ENCODE measurements at regions not wholly inside any gene's neighbourhood (a gene's known extent, or its start where the extent isn't known, plus 50 kb on each side); places are given as distances from the start of the nearest gene placed in this dataset.
"Not testable (repeated sequence)": the region's sequence is repeated elsewhere in the genome, so short reads cannot be mapped to it uniquely, and the experiment has no call there.

DNA sequence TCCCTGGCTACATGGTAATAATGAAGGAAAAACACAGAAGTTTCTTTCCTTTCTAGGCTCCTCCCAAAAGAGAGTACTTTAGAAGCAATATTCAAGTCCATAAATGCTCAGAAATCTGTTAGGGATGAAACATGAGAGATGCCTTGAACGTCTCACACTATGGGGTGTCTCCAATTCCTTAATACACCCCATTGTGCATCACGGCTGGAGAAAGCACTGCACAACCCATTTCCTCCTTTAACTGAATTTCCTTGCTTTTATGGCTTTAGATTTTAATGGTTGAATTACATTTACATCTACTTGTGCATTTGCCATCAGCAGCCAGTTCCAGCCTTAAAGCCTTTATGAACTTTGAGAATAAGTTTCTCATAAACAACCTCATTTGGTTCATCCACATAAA is 498.9 kb upstream of the PTBP2 start:
- DNase-seq = no peak

DNA sequence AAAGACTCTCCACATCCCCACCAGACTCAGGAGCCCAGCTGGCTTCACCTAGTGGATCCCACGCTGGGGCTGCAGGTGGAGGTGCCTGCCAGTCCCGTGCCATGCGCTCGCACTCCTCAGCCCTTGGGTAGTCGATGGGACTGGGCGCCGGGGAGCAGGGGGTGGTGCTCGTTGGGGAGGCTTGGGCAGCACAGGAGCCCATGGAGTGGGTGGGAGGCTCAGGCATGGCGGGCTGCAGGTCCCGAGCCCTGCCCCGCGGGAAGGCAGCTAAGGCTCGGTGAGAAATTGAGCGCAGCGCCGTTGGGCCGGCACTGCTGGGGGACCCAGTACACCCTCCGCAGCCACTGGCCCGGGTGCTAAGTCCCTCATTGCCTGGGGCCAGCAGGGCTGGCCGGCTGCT is 497.4 kb upstream of the PTBP2 start:
- not testable (repeated sequence) for DNase-seq

DNA sequence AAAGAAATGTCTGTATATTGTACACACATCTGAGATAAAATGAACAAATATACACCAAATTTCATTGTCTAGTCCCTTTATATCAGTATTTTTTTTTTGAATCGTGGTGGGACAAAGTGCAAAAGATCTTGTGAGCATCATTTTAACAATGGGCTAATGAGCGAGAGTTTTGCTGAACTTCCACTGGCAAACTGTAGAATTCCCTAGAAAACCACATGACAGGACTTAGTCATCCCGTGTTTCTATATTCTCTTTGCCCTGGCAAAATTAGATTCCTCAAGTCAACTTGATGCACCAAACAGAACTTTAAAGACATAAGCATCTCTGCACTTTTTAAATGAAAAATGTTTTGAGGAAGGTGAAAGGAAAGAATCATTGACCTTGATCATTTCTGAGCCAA is 488.2 kb upstream of the PTBP2 start:
- no peak for DNase-seq

DNA sequence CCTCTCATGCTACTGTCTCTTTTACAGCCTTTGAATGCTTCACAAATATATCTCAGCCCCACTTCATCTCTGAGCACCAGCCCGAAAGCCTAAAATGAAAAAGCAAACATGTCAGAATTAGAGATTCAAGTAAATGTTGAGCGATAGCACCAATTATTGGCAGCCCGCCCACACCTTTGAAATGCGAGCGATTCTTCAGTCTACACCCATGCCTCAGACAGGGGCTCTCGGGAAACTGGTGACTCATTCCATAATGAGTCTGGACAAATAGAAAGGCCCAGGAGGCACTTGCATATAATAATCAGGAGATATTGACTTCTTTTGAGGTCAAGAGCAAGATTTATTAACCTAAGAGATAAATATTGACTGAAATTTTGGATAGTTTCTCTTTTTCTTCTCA is 487.3 kb upstream of the PTBP2 start:
- no peak for DNase-seq

DNA sequence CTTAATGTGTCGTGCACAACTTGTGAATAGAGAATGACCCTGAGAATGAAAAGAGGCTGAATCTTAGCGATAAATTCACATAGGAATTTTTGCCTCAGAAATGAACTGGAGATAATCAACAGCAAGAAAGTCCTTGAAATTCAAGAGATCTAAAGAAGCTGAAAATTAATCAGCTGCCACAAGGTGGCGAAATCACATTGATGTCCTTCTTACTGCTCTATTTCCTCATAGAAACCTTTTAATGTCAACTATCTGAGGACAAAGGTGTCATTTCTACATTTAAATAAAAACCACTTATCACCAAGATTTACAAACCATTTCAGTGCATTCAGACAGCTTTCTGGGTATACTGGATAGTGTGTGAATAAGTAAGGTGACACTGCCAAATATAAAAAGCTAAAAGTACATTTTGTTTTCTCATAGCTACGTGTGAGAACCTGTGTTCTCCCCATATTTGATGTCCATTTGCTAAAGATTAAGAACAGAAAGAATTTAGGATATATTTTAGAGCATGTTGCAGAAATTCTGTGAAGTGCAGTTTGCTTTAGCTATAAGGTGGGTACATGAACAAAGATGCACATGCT is 485.3 kb upstream of the PTBP2 start:
- peak; percentile 52 for DNase-seq

DNA sequence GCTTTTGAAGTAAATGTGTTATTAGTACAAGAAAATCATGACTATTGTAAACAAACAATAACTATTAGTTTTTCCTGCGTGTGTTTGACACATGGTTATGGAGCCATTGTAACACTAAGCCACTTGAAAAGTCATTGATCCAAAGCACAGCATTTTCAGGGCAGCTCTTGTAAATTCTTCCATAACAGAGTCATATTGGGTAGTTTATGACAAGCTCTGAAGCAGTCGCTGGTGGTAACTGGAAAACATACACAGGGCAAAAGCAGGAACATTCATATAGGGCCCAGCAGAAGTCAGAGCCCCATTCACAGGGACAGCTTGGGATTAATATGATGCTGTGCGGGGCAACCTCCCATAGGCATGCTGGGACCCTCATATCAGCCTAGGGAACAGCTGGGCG is 483.2 kb upstream of the PTBP2 start:
- DNase-seq = no peak

DNA sequence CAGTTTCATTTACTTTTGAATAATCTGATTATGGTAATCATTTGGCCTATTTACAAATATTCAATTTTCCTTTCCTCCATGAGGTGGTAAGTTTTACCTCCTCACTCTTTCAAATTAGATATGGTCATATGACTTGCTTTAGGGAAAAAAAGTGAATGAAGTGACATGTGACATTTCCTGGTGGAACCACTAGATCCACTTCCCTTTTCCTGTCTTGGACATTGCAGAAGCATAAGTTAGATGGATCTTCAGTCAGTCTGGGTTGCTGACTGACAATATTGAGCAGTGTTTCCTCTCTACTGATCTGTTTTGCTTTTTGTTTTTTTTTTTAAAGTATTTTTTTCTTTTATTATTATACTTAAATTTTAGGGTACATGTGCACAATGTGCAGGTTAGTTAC is 481.1 kb upstream of the PTBP2 start:
- DNase-seq = peak; percentile 21

DNA sequence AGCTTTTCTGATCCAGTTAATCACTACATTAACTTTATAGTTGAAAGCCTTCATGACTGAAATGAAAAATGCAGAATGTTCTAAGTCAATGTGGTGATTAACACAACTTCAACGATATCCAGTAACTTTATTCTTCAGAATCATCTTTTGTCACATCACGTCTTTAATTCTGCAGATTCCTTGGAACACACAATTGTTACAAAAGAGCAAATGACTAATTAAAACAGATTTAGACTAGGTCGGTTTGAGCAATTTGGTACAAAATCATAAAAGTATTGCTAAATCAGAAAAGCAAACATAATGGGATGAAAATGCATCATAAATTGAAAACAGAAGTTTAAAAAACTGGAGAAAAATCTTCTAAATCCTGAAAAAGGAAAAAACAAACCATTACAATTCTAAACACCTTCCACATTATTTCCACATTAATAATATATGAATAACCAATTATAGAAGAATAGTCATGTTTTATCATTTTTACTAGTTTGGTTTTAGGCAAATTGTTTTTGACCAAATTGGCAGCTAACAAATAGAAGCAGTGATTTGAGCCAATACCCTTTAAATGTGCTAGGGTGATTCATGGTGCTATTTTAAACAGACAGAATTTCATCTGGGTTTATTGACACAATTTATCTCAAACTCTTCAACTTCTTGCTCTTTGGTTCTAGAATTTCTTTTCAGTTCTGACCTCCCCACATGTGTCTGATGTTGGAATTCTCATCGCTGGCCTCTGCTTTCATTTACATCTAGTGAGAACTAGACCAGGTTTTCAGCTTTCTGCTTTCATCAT is 468.1 kb upstream of the PTBP2 start:
- no peak for DNase-seq

DNA sequence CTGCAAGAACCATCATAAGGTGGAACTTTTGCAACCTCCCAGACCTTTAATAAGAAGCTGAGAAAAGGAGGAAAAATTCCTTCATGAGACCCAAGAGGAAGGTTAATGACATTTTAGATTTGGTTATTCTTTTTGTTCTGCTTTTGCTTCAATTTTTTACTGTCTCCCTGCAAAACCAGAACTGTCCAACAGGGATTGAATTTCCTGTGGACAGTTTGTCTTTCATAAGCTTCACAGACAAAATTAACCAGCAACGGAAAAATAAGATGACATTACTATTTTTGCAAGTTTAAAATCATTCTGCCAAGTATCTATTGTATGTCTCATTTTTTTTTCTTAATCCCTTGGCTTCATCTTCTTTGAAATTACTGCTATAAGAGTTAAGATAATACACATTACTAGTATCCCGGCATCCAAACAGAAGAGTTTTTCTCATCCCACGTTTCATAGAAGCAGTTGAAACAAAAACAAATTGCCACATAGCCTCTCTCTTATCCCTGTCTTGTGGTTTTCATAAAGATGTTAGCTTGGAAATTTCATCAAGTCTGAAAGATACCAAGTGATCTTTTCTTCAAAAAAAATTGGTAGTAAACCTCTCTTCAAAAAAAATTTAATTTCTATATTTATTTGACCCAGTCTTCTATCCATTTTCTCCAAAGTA is 465.3 kb upstream of the PTBP2 start:
- no peak for DNase-seq

DNA sequence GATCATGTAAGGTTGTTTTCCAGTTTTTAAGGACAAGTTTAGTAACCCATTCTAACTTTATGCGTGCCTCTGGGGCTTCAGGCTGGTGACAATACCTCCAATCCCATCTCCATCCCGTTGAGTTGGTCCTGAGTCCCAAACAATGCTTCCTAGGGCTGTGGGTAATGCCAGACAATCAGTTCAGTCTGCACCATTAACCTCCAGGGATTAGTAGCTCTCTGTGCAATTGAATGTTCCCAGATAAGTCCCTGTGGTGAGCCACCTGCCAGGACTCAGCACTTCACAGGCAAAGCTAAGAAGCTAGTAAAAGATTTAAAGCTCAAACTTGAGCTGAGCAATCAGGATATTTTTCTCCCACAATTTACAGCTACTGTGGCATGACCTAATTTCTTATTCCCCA is 462.2 kb upstream of the PTBP2 start:
- DNase-seq = no peak

DNA sequence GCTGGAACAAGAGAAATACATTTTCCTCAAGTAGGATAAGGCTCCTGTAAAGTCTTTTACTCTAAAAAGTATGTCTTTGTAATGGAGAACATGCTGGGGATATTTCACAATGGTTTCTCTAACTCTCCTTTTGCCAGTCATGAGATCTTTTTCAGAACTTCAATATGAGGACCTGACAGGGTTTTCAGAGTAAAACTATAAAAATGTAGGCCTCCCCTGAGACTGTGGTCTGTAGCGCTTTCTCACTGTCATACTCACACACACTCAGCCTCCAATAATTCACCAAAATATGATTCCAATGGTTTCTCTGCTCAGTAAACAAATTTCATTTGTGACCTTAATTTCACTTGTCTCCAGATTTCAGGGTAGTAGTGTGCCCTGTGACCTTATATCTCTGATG is 440.1 kb upstream of the PTBP2 start:
- DNase-seq = no peak

DNA sequence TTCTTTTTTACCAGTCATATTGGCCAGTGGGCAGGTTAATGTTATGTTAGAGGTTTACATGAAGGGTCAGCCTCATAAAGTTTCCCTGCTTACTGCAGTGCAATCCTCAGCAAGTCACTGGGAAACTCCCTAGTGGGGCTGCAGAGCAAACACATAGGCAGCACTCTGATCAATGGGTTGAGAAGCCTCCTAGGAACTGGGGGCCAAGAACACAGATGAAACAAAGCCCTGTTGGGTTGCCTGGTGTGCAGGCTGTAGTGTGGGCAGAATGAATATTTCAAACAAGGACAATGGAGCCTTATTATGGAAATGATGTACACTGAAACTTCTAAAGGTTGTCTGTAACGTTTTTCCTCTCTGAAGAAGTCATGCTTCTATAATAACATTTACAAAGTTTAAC is 431.6 kb upstream of the PTBP2 start:
- DNase-seq = no peak

DNA sequence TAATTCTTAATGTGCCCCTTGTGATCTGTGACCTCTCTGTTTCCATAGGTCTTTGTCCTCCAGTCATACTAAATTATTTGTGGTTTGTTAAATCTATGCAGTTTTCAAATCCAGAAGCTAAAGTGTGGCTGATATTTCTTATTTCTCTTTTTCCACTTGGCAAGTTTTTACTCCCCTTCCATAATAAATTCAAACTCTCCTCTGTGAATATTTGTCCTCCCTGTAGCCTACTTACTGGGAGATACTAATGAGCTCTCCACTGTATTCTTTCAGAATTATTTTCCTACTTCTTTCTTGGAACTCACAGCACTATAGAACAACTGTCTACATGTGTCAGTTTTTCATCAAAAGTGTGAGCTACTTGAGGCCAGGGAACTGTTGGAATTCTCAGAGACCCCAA is 430.8 kb upstream of the PTBP2 start:
- no peak for DNase-seq

DNA sequence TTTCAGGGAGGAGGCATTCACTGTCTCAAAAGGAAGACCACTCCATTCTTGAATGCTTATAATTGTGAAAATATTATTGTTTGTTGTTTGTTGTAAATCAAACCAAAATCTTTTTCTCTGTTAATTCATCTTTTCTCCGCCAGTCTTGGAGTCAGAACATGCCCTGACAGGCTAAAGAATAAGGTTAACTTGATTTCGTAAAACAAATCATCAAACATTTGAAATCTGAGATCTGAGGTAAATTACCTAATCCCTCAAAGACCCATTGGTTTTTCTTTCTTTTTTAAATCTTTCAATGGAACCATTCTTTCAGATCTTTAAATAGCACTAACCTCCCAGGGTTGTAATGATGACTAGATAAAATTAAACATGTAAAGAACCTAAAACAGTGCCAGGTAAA is 430.1 kb upstream of the PTBP2 start:
- no peak for DNase-seq

DNA sequence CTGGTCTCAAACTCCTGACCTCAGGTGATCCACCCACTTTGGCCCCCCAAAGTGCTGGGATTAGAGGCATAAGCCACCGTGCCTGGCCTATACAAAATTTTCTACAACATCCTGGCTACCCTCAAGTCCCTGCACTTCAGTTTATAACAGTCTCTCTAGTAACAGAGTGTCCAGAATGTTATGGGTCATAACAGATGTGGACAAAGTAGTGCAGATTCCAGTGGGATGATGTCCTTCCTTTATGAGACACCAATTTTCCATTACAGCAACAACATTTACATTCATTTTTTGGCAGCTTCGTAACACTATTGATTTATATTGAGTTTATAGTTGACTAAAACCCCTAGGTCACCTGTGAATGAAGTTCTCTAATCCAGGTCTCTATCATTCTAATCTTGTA is 429.4 kb upstream of the PTBP2 start:
- no peak for DNase-seq

DNA sequence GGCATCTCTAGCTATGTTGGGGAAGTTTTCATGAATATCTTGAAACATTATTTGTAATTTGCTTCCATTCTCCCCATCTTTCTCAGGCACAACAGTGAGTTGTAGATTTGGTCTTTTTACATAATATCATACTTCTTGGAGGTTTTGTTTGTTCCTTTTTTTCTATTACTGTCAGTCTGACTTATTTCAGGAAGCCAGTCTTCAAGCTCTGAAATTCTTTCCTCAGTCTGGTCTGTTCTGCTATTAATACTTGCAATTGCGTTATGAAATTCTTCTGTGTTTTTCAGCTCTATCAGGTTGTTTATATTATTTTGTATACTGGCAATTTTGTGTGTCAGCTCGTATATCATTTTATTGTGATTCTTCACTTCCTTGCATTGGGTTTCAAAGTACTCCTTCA is 424.6 kb upstream of the PTBP2 start:
- peak; percentile 41 for DNase-seq

DNA sequence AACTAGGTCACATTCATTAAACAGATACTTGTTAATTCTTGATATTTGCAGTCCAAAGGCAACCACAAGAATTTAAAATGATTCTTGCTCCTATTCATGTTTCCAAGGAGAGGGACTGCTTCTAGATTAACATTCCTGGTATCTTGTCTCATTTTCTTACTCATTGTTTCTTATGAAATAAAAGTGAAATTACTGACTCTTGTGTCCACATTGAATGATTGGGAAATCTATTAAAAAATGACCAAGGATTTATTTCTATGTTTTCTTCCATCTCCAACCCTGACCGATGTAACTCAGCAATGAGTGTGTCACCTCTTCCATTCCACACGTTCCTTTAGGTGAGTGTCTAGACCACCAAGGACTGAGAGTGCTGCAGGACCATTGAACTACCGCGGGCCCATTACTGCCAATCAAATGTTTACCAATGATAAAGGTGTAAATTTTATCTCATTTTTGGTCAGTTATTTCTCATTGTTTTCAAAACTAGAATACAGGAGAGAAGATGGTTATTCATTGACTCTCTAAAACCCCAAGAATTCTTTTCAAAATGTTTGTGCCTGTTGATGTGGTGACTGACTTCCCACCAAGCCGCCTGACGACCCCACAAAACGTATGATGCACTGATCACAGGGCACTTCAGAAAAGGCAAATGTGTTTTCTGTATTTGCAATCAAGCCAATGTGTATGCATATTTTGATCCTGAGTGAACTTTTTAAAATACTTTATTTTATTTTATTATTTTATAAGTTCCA is 414.6 kb upstream of the PTBP2 start:
- DNase-seq = no peak

DNA sequence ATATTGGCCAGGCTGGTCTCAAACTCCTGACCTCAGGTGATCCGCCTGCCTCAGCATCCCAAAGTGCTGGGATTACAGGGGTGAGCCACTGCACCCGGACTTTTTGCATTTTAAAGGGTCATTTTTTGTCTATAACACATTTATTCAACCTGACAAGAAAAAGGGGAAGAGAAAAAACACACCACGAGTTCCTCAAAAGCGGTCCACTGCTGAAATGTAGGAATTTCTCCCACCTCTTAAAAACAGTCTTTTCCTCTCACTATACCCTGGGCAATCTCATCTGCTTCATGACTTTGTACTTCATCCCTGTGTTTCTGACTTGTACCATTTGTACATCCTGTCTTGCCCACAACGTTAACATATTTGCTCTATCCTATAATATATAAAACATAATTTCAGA is 413.3 kb upstream of the PTBP2 start:
- peak; percentile 62 for DNase-seq

DNA sequence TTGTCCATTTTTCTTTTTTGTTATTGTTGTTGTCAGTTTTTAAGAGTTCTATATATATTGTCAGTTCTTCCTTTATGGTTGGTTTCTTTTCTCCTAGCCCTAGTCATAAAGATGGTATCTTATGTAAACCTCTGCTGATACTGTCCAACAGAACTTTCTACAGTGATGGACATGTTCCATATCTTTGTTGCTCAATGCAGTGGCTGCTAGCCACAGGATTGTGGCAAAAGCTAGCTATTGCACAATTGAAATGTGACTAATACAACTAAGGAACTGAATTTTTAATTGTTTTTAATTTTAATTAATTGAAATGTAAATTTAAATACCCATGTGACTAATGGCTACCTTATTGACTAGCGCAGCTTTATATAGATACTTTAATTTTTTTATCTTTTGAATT is 411.8 kb upstream of the PTBP2 start:
- DNase-seq = peak; percentile 92

DNA sequence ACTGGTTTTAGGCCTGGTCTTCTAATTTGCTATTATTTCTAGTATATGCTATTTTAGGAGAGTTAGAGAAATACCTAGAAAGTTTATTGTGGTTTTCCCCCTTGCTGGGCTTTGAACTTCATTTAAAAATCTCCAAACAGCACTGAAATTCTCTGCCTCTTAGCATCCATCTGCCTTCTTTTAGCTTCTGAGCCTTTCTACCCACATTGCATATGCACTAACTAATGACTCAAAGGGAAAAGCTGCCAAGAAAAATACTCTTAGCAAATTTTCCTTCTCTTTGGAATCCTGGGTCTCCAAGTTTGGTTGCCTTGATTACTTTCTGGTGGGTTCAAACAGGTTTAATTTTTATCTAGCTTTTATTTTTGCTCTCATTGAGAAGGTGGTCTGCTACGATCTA is 408.4 kb upstream of the PTBP2 start:
- DNase-seq = no peak

DNA sequence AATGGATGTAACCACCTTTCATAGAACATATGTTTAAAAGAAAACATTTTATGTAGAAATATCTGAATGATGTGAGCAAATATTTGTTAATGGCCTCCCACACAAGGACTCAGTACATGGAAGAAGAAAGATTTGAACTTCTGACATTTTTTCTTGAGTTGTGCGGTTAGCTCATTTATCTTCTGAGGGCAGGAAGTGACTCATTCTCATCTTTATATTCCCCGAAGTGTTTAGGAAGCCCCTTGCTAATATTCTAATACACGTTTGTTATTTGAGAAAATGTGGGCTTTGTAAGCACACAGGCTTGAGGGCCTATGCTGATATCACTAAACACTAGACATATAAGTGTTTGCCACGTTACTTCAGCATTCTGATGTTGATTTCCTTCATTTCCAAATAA is 392.5 kb upstream of the PTBP2 start:
- no peak for DNase-seq

DNA sequence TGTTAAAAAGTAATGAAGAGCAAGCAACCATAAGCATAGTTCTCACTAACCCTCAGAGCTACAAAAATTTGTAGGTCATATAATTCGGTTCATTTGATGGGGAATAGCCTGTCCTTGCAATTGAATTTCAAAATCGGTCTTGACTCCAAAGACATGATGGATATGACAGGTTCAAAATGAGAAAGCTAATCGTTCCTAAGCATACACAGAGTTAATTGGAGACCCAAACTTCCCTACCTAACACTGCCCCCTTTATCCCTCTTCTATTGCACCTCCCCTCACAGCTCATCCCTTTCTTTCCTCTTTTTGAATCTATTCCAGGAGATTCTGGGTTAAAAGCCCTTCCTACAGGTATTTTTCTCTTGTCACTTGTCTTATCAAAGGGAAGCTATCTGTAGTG is 390.0 kb upstream of the PTBP2 start:
- DNase-seq = no peak

DNA sequence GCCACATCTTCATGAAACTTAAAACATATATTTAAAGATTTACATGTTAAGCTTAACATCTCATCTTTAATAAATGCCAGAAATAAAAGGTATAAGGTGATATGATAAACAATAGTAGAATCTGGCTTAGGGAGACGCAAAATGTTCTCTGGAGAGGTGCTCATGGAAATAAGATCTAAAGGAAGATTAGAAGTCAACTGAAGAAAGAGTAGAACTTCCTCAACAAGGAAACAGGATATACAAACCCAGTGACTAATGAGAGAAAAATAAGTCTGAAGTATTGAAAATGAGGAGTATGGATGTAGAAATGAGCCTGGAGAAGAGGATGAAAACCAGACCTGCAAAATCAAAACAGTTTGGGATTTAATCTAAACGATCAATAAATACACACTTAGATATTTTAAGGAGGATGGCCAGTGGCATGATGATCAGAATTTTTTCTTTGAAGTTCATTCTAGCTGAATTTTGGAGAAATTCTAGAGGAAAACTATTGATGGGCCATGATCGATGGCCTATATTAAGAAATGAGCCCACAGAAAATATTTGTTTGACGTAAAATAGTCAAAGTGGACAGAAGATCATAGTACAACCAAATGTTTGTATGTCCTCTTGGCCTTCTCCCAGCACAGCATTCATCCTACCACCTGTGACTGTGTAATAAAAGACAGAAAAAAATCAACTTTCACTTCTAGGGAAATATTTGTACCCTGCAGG is 387.9 kb upstream of the PTBP2 start:
- no peak for DNase-seq

Measured in inflammatory macrophage treated with lipopolysaccharide for 4 hours (primary cell).